Cerebellar cortex (tissue), 1 donor: ENCODE measurements at regions not wholly inside any gene's neighbourhood (a gene's known extent, or its start where the extent isn't known, plus 50 kb on each side); places are given as distances from the start of the nearest gene placed in this dataset.
"Not testable (repeated sequence)": the region's sequence is repeated elsewhere in the genome, so short reads cannot be mapped to it uniquely, and the experiment has no call there.

Experiments
- DNase-seq: peaks from one replicate; pipeline ENCODE4 v3.0.0-alpha.2; 2015; ENCODE audit warnings: low spot score

- DNase-seq = no peak
Measured at GRCh38 chr21:41589131-41589530, 81.2 kb upstream of the TMPRSS2 start.

GRCh38 chr21:41585199-41585994, 77.4 kb upstream of the TMPRSS2 start:
- DNase-seq = no peak

- no peak for DNase-seq
Measured at GRCh38 chr21:41584603-41585176, 76.7 kb upstream of the TMPRSS2 start.

DNA sequence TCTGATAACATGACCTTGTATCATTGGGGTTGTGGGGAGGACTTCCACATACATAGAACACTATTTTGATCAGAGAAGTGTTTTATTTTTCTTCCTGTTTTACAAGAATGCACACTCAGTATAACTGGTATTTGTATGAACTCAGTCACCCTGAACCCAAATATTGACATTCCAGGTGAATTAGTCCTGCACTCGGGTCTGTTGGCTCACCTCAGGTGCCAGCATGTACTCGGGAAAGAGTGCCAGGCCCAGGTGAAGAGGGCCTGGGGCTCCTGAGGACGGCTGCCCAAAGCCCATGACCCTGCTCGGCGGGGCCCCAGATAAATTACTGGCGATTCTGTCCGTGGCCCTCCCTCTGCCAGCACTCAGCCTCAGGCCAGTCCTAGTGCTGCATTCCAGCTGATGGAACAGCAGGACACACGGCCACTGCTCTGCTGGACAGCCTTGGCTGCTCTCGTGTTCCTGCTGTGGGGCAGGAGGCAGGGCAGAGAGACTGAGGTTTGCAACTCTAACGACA, 75.4 kb upstream of the TMPRSS2 start:
- no peak for DNase-seq

DNA sequence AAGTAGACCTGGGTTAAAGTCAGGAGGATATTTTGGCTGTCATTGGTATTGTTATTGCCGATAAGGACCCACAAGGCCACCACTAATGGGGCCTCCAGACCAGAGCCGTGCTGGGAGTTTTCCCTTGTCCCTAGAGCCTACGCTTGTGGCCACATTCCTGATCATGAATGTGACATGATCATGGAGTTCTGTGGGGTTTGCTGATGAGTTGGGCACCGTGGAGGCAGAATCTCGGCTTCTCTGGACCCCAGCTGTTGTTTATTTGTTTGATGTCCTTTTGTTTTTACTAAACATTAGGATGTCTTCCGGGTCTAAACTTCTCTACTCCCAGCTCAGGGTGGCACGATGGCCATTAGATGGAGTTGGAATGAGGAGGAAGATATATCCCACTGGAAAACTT, 74.9 kb upstream of the TMPRSS2 start:
- DNase-seq = no peak

- DNase-seq = no peak
Measured at GRCh38 chr21:41582298-41582840, 74.4 kb upstream of the TMPRSS2 start.

GRCh38 chr21:41581592-41582228, 73.8 kb upstream of the TMPRSS2 start:
- DNase-seq = no peak

DNA sequence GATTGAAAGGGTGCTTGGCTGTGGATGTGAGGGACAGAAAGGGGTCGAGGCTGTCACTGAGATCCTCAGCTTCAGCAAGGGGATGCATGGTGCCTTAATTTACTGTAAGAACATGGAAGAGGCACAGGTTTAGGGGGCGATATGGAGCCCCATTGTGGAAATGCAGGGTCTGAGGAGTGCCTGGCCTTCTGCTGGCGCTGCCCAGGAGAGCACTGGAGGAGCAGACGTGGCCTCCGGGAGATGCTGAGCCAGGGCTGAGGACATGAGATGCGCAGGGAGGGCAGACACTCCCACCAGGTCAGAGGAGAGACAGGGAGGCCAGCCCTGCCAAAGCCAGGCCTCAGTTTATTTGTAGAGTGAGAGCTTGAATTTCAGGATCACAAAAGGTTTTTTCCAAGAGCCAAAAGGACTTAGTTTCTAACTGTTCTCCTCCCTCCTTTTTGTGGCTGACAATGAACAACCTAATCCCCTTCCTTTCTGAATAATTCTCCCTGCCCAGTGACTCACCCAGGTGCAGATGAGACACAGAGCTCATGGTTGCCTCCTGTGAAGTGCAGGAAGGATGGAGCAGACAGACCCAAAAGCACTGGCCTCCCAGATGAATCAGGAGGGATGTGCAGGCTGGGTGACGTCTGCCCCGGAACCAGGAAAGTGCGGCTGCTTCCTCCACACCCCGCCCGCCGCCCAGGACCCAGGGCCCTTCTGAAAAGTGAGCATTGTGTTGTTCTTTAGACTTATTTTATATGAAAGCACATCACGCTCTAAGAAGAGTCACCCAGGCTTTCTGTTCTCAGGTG, 73.0 kb upstream of the TMPRSS2 start:
- DNase-seq = no peak

DNA sequence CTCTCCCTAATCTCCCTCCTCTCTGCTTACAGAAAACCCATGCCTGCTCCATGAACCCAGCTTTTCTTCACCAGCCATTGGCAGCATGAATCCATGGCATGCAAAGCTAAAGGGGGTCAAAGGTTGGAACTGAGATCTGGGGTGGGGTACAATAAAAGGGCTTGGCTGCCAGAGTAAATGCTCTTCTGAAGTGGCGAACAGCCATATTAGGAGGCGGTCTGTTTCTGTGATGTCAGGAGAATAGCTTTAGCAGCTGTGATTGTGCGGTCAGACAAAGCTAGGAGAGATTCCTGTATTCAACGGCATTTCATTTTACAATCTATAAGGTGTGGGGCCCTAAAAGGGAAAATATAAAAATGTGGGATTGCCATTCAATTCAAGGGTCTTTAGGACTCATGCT, 71.7 kb upstream of the TMPRSS2 start:
- DNase-seq = no peak

DNA sequence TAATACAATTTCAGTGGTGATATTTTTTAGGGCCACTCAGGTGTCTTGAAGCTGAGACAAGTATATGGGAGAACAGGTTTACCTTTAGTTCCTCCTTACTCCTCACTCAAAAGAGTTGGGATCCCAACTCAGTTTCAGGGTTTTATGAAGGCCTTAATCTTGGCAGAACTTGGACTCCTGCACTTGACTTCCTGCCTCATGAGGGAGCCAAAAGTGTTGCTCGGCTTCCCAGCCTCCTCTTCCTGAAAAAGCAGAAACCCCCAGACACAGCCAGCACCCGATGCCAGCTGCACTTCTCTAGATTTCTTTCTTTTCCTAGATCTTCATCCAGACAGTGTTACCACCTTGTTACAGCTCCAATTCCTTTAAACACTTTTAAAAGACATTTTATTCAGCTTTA, 70.8 kb upstream of the TMPRSS2 start:
- DNase-seq = no peak

DNA sequence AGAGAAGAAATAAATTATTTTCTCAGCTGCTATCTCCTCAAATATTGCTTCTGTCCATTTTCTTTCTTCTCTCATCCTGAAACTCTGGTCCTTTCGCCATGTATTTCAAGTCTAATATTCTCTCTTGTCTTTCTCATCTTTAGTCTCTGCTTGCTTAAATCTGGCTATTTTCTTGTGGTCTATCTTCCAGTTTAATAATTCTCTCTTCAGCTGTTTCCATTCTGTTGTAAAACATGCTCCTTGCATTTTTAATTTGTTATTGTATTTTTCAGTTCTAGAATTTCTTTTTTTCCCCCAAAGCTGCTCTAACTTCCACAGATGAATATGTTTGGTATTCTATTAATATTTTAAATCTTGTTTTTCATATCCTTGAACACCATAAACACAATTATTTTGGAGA, 70.1 kb upstream of the TMPRSS2 start:
- no peak for DNase-seq

- no peak for DNase-seq
Measured at GRCh38 chr21:41576013-41576615, 68.2 kb upstream of the TMPRSS2 start.

- DNase-seq = no peak
Measured at GRCh38 chr21:41573902-41574690, 66.1 kb upstream of the TMPRSS2 start.

- DNase-seq = no peak
Measured at GRCh38 chr21:41571938-41572510, 64.1 kb upstream of the TMPRSS2 start.

DNA sequence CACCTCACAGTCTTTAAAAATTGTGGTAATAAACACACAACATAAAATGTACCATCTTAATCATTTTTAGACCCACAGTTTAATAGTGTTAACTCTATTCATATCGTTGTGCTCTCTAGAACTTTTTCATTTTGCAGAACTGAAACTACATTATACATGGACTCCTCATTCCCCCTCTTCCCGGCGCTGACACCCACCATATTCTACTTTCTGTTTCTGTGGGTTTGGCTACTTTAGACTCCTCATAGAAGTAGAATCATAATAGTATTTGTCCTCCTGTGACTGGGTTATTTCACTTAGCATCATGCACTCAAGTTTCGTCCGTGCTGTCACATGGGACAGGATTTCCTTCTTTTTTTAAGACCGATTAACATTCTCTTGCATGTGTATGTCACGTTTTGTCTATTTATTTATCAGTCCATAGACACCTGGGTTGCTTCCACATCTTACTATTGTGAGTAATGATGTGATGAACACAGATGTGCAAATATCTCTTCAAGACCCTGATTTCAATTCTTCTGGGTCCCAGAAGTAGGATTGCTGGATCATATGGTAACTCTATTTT, 62.9 kb upstream of the TMPRSS2 start:
- no peak for DNase-seq

- no peak for DNase-seq
Measured at GRCh38 chr21:41568606-41569385, 60.8 kb upstream of the TMPRSS2 start.

GRCh38 chr21:41567901-41568510, 60.0 kb upstream of the TMPRSS2 start:
- no peak for DNase-seq

DNA sequence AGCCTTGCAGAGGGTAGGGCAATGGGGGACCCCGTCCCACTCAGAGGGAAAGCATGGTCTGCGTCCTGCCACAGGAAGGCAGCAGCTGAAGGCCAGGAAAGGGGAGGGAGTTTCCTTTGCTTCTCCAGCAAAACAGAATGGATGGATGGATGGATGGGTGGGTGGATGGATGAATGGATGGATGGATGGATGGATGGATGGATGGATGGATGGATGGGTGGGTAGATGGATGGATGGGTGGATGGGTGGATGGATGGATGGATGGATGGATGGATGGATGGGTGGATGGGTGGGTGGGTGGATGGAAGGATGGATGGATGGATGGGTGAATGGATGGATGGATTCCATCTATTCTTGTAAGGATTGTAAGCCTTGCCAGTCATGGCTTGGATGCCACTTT, 59.3 kb upstream of the TMPRSS2 start:
- not testable (repeated sequence) for DNase-seq

- DNase-seq = no peak
Measured at GRCh38 chr21:41566500-41567014, 58.6 kb upstream of the TMPRSS2 start.
